Stimulated activated naive B cell treated with anti-CD40 and anti-IgM and Interleukin-4, amounts not matched to agents 10 μg/mL and 1 μg/mL and 100 μg/mL, for 72 hours (primary cell): ENCODE measurements at regions not wholly inside any gene's neighbourhood (a gene's known extent, or its start where the extent isn't known, plus 50 kb on each side); places are given as distances from the start of the nearest gene placed in this dataset.
"Not testable (repeated sequence)": the region's sequence is repeated elsewhere in the genome, so short reads cannot be mapped to it uniquely, and the experiment has no call there.

ENCODE experiments used
- ATAC-seq, 2 donors: fragments of 150-1000 bp; cut with Tn5 transposase; replicated peaks; 2 replicates each; pipeline ENCODE4 v1.10.0; 2021; ENCODE audit warnings: moderate library complexity in 1 of 2
- DNase-seq: peaks from one replicate; pipeline ENCODE4 v3.0.0; 2021
- H3K27ac Mint-ChIP-seq: one replicate; pipeline ENCODE4 v1.8.0; 2022; ENCODE audit warnings: mild to moderate bottlenecking, mixed read lengths
- H3K27me3 Mint-ChIP-seq, 2 donors: one replicate each; pipeline ENCODE4 v1.8.0; 2022; ENCODE audit warnings: mixed read lengths in 2 of 2
- H3K36me3 Mint-ChIP-seq, 2 donors: one replicate each; pipeline ENCODE4 v1.8.0; 2022; ENCODE audit warnings: mixed read lengths in 2 of 2, mild to moderate bottlenecking in 1 of 2
- H3K4me1 Mint-ChIP-seq, 2 donors: one replicate each; pipeline ENCODE4 v1.8.0; 2022; ENCODE audit warnings: mixed read lengths in 2 of 2, mild to moderate bottlenecking in 1 of 2
- H3K4me3 Mint-ChIP-seq, 2 donors: one replicate each; pipeline ENCODE4 v1.8.0; 2022; ENCODE audit warnings: mild to moderate bottlenecking in 2 of 2, mixed read lengths in 2 of 2, moderate library complexity in 1 of 2
- H3K9me3 Mint-ChIP-seq, 2 donors: one replicate each; pipeline ENCODE4 v1.8.0; 2022; ENCODE audit warnings: mixed read lengths in 2 of 2, mild to moderate bottlenecking in 1 of 2

- H3K4me3 Mint-ChIP-seq, result no peak overlapping the region
- H3K27ac Mint-ChIP-seq, result no peak overlapping the region
- no peaks in the 10 kb centered on the region for H3K36me3 Mint-ChIP-seq
- H3K4me1 Mint-ChIP-seq, result no peaks in the 10 kb centered on the region
- no peaks in the 10 kb centered on the region for H3K27me3 Mint-ChIP-seq
- ATAC-seq, result peak; percentile 54 to 62
- DNase-seq, result no peak
- H3K9me3 Mint-ChIP-seq, result peaks cover 10 to 13% of the 10 kb centered on the region in 2 donors
Measured at GRCh38 chr11:29251738-29252137, 765.1 kb downstream of the KCNA4 start.

GRCh38 chr11:29249713-29250112, 767.1 kb downstream of the KCNA4 start:
- H3K27me3 Mint-ChIP-seq, result no peaks in the 10 kb centered on the region
- H3K4me1 Mint-ChIP-seq, result no peaks in the 10 kb centered on the region
- H3K36me3 Mint-ChIP-seq, result no peaks in the 10 kb centered on the region

GRCh38 chr11:29244355-29244754, 772.5 kb downstream of the KCNA4 start:
- Mint-ChIP-seq H3K27me3 (no peaks in the 10 kb centered on the region), H3K4me1 (no peaks in the 10 kb centered on the region), H3K36me3 (no peaks in the 10 kb centered on the region), H3K27ac (no peak overlapping the region), H3K4me3 (no peak overlapping the region), H3K9me3 (peaks cover 0 to 8% of the 10 kb centered on the region in 2 donors)
- ATAC-seq (no peak), DNase-seq (no peak)

More at GRCh38 chr11:29249713-29250112, 767.1 kb downstream of the KCNA4 start:
- Mint-ChIP-seq H3K4me3 (no peak overlapping the region), H3K9me3 (peaks cover 6 to 12% of the 10 kb centered on the region in 2 donors), H3K27ac (no peak overlapping the region)
- no peak for ATAC-seq
- DNase-seq, result no peak

DNA sequence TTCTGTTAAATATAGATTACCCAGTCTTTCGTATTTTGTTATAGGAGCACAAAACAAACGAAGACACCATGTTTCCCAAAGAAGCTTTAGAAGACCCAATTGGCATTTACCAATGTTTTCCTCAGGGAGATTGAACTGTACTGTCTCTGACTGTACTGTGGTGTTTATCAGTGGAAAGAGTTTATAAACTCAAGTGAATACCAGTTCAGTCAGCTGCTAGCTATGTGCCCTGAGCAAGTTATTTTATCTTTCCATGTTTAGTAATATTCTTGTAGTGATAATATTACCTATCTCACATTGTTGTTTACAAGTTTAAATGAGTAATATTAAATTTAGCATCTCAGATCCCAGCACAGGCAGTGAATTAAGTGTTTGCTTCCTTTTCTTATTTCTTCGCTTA, 773.2 kb downstream of the KCNA4 start:
- Mint-ChIP-seq H3K4me3 (no peak overlapping the region), H3K4me1 (no peaks in the 10 kb centered on the region), H3K36me3 (no peaks in the 10 kb centered on the region), H3K27ac (no peak overlapping the region), H3K9me3 (peaks cover 0 to 8% of the 10 kb centered on the region in 2 donors), H3K27me3 (no peaks in the 10 kb centered on the region)
- DNase-seq, result no peak
- no peak for ATAC-seq

GRCh38 chr11:29231991-29232390, 784.8 kb downstream of the KCNA4 start:
- no peaks in the 10 kb centered on the region for H3K4me1 Mint-ChIP-seq

DNA sequence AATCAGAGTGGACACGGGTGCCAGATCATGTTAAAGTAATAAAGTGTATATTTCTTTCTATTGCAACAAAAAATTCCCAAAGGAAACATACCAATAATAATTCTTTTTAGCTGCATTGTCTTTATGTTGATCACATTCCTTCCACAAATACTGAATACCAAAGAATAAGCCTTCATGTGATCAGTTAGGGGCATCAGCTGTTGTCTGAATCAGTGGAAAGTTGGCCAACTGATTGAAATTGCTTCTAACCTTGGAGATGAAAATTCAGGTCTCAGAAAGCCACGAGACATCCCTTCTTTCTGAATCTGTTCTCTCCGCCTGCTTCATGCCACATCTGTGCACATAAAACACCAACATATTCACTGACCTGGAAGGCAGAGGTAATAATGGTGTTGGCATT, 785.2 kb downstream of the KCNA4 start:
- H3K9me3 Mint-ChIP-seq, result peaks cover 0 to 8% of the 10 kb centered on the region in 2 donors
- H3K36me3 Mint-ChIP-seq, result no peaks in the 10 kb centered on the region
- no peak for ATAC-seq
- H3K4me3 Mint-ChIP-seq, result no peak overlapping the region
- H3K27me3 Mint-ChIP-seq, result no peaks in the 10 kb centered on the region
- H3K27ac Mint-ChIP-seq, result no peak overlapping the region
- DNase-seq, result no peak
- H3K4me1 Mint-ChIP-seq, result no peaks in the 10 kb centered on the region

More at GRCh38 chr11:29231991-29232390, 784.8 kb downstream of the KCNA4 start:
- Mint-ChIP-seq H3K36me3 (no peaks in the 10 kb centered on the region), H3K27me3 (no peaks in the 10 kb centered on the region), H3K9me3 (peaks cover 0 to 8% of the 10 kb centered on the region in 2 donors), H3K27ac (no peak overlapping the region), H3K4me3 (no peak overlapping the region)
- ATAC-seq, result no peak
- no peak for DNase-seq

- H3K9me3 Mint-ChIP-seq, result peaks cover 7 to 9% of the 10 kb centered on the region in 2 donors
- no peaks in the 10 kb centered on the region for H3K4me1 Mint-ChIP-seq
- no peaks in the 10 kb centered on the region for H3K27me3 Mint-ChIP-seq
- no peak overlapping the region for H3K27ac Mint-ChIP-seq
- no peak for DNase-seq
- no peaks in the 10 kb centered on the region for H3K36me3 Mint-ChIP-seq
- H3K4me3 Mint-ChIP-seq, result no peak overlapping the region
- no peak for ATAC-seq
Measured at GRCh38 chr11:29227811-29228210, 789.0 kb downstream of the KCNA4 start.

DNA sequence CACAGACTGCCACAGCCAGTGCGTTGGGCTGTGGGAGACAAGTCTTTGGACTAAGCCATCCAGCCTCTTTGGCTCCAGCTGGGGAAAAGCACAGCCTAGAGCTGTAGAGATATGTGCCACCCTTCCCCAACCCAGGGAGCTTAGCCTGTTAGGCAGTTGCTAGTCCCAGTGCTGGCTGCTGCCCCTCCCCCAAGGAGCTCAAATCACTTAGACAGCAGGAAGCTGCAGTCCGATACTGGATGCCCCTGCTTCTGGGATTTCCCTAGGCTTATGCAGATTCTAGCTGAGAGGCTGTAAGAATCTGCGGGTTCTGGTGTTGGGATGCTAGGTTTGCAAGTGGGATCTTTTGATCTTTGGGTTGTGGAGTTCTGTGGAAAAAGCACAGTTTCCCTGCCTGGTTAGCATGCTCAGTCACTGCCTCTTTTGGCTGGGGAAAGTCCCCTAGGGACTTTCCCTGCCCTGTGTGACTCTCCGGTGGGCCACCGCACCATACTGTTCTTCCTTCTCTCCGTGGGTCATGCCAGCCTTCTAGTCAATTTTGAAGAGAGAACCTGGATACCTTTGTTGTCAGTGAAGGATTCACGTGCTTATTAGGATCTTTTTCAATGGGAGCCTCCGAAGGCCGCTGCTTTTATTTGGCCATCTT, 792.0 kb downstream of the KCNA4 start:
- Mint-ChIP-seq H3K36me3 (no peaks in the 10 kb centered on the region), H3K27ac (no peak overlapping the region), H3K9me3 (peaks cover 13 to 17% of the 10 kb centered on the region in 2 donors), H3K4me3 (no peak overlapping the region), H3K4me1 (no peaks in the 10 kb centered on the region), H3K27me3 (no peaks in the 10 kb centered on the region)
- DNase-seq (no peak), ATAC-seq (no peak)

DNA sequence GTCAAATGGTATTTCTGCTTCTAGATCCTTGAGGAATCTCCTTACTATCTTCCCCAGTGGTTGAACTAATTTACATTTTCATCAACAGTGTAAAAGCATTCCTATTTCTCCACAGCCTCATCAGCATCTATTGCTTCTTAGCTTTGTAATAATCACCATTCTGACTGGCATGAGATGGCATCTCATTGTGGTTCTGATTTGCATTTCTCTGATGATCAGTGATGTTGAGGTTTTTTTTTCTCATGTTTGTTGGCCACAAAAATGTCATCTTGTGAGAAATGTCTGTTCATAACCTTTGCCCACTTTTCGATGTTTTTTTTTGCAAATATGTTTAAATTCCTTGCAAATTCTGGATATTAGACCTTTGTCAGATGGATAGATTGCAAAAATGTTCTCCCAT, 797.3 kb downstream of the KCNA4 start:
- not testable (repeated sequence) for H3K4me1 Mint-ChIP-seq, H3K36me3 Mint-ChIP-seq, ATAC-seq, H3K4me3 Mint-ChIP-seq, H3K27ac Mint-ChIP-seq, DNase-seq, H3K27me3 Mint-ChIP-seq
- peaks cover 18 to 20% of the 10 kb centered on the region in 2 donors for H3K9me3 Mint-ChIP-seq

DNA sequence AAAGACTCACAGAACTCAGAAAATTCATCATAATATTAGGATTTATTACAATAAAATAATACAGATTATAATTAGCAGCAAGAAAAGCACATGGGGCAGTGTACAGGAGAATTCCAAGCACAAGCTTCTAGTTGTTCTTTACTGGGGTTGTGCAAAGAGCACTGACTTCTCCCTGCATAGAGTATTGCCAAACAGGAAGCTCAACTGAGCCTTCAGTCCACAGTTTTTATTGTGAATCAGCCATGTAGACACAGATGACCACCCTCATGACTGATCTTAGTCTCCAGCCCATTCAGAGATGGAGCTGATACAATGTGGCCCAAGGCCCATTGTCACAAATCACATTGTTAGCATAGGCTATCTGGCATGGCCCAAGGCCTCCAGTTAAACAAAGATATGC, 798.9 kb downstream of the KCNA4 start:
- Mint-ChIP-seq H3K4me3 (no peak overlapping the region), H3K36me3 (no peaks in the 10 kb centered on the region), H3K27ac (no peak overlapping the region), H3K4me1 (no peaks in the 10 kb centered on the region), H3K27me3 (no peaks in the 10 kb centered on the region), H3K9me3 (peaks cover 11 to 16% of the 10 kb centered on the region in 2 donors)
- ATAC-seq (no peak), DNase-seq (no peak)

DNA sequence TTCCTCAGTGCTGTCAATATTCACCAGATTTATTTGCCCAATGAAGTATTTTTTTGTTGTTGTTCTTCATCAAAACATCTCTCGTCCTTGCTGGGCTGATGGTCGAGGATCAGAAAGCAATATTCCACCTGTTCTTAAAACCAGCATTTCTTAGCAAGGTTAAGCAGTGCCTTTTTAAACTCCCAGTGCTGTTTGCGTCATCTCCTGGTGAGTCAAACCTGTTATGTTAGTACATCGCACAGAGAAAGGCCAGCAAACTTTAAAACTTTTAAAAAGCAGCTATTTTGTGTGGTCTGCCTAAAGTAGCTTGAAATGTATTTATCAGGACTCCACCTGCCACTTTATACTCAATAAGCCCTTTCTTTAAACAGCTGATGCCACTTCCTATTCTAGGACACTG, 802.0 kb downstream of the KCNA4 start:
- DNase-seq, result no peak

DNA sequence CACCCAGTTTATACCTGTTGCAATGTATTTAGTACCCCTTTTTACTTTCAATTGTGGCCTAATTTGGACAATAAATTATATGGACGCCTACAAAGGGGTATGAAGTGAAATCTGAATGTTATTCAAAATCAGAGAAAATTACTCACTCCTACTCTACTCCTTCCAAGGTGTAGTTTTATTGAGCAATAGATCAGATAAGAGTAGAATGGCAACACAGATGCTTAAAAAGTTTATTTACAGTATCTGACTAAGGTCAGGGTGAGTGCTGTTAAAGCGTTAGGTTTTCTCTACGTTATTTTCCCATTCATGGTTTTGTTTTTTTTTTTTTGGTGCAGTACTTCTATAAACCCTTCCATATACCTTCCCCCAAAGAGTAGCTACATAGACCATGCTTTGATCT, 805.6 kb downstream of the KCNA4 start:
- H3K4me3 Mint-ChIP-seq, result no peak overlapping the region
- no peaks in the 10 kb centered on the region for H3K4me1 Mint-ChIP-seq
- H3K9me3 Mint-ChIP-seq, result peaks cover 0 to 4% of the 10 kb centered on the region in 2 donors
- H3K27ac Mint-ChIP-seq, result no peak overlapping the region
- no peaks in the 10 kb centered on the region for H3K36me3 Mint-ChIP-seq
- no peak for DNase-seq
- no peak for ATAC-seq
- no peaks in the 10 kb centered on the region for H3K27me3 Mint-ChIP-seq

More for the DNA sequence above, 802.0 kb downstream of the KCNA4 start:
- Mint-ChIP-seq H3K4me1 (no peaks in the 10 kb centered on the region), H3K27ac (no peak overlapping the region), H3K4me3 (no peak overlapping the region), H3K27me3 (no peaks in the 10 kb centered on the region), H3K9me3 (peaks cover 3 to 8% of the 10 kb centered on the region in 2 donors), H3K36me3 (no peaks in the 10 kb centered on the region)
- no peak for ATAC-seq

- Mint-ChIP-seq H3K9me3 (peaks cover 0 to 1% of the 10 kb centered on the region in 2 donors), H3K4me1 (no peaks in the 10 kb centered on the region)
- ATAC-seq, result no peak
Measured at GRCh38 chr11:29210426-29210825, 806.4 kb downstream of the KCNA4 start.

DNA sequence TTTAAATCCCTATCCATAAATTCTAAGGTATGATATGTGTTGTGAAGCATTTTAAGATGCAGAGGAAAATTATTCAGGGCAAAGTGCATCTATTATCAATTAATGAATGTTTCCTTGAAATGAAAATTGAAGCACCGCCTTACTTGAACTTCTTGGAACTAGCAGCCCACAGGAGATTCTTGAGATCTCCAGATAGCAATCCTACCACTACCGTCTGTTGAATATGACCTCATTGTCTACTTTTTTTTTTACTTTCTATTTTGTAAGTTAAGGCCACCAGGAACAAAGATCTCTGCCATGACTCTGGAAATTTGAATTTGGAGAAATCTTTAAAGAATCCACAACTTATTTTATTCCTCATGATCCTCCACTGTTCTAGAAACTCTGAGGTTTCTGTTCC, 808.7 kb downstream of the KCNA4 start:
- no peaks in the 10 kb centered on the region for H3K27me3 Mint-ChIP-seq
- no peak overlapping the region for H3K4me3 Mint-ChIP-seq
- no peak for ATAC-seq
- no peak for DNase-seq
- no peaks in the 10 kb centered on the region for H3K36me3 Mint-ChIP-seq
- peaks cover 0 to 1% of the 10 kb centered on the region in 2 donors for H3K9me3 Mint-ChIP-seq
- no peak overlapping the region for H3K27ac Mint-ChIP-seq
- H3K4me1 Mint-ChIP-seq, result no peaks in the 10 kb centered on the region

More at GRCh38 chr11:29210426-29210825, 806.4 kb downstream of the KCNA4 start:
- Mint-ChIP-seq H3K4me3 (no peak overlapping the region), H3K27me3 (no peaks in the 10 kb centered on the region), H3K27ac (no peak overlapping the region), H3K36me3 (no peaks in the 10 kb centered on the region)
- no peak for DNase-seq

DNA sequence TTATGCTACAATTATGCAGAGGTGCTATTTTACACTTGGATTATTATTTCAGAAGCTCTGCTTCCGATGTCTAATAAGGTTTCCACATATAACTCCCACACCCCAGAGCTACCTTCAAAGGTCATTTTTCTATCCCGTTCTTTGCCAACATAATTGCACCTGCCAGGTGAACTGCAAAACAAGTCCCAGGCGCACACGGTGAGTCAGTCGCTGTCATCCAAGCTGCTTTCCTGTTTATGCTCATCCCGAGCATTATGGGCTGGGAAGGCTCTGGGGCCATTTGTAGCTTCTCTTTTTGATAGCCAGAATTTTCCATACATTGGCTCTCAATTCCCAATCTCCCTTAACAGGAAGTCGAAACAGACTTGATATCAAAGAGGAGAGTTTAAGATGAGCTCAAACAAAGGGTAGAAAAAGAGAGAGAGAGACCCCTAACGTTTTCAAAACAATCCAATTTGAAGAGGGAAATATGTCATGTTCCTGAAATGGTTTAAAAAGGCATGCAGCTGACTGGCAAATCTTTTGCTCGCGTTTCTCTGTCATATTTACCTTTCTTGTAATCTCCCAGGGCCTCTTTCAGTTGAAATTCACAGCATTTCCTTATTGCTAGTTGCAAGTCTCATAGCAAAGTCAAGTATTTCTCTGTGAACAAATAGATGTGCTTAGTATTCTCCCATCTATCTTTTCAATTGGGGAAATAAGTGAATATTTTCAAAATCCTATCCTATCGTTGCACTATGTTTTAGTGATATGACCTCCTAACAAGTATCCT, 815.9 kb downstream of the KCNA4 start:
- no peaks in the 10 kb centered on the region for H3K9me3 Mint-ChIP-seq
- no peaks in the 10 kb centered on the region for H3K27me3 Mint-ChIP-seq
- H3K4me3 Mint-ChIP-seq, result no peak overlapping the region
- H3K36me3 Mint-ChIP-seq, result no peaks in the 10 kb centered on the region
- no peak overlapping the region for H3K27ac Mint-ChIP-seq
- no peaks in the 10 kb centered on the region for H3K4me1 Mint-ChIP-seq
- ATAC-seq (no peak), DNase-seq (no peak)
